H1 (cell line): ENCODE measurements at regions not wholly inside any gene's neighbourhood (a gene's known extent, or its start where the extent isn't known, plus 50 kb on each side); places are given as distances from the start of the nearest gene placed in this dataset.

Experiments
- CTCF ChIP-seq, 3 experiments: IDR thresholded peaks; 1 replicate in 2 of 3; 2 replicates in 1 of 3; pipeline versions ENCODE4 v1.5.1 to v1.6.1; 2011; ENCODE audit warnings: low read length in 3 of 3, mild to moderate bottlenecking in 3 of 3, inconsistent platforms in 2 of 3, low read depth in 1 of 3, moderate library complexity in 1 of 3; ENCODE audit not compliant: insufficient read depth in 1 of 3; ENCODE audit errors: control extremely low read depth in 1 of 3
- POLR2A ChIP-seq, 2 experiments: IDR thresholded peaks; 1 replicate in 1 of 2; 2 replicates in 1 of 2; pipeline ENCODE4 v1.6.1; 2011; ENCODE audit warnings: low read depth in 2 of 2, low read length in 2 of 2, mild to moderate bottlenecking in 2 of 2; ENCODE audit errors: control extremely low read depth in 1 of 2
- ZNF274 ChIP-seq: IDR thresholded peaks from 2 replicates; pipeline ENCODE4 v1.7.0; 2012; ENCODE audit warnings: low read length, borderline replicate concordance; ENCODE audit errors: extremely low read depth

DNA sequence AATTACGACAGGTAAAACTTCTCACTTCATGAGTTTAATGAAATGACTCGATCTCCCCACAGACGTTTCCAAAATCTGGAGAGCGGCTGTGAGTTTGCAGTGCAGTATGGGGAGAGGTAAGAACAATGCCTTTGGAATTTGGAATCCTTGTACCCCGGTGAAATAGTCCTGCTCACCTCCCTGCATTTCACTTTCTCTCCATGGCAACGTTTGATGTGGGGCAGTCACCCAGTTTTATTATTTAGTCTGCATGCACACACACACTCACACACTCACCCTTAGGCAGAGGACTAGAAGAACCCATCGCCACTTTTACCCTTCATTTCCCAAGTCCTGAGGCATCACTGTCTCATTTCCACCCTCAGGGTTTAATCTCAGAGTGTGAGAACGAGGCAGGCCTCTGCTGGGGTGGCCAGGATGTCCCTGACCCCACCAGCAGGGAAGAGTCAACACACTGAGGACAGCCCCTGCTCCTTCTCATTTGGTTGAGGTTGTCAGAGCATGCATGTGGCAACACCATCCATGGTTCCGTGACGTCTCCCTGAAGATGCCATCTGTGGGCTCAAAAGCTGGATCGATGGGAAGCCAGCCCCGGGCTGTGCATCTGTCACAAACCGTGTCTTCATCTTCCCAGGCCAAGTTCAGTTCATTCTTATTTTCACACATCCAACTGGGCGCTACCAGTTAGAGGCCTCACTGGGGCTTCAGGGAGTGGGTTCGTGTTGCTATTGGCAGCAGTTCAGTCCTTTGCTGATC, 119.8 kb upstream of the TRIM2 start:
- no peak for TF ChIP-seq POLR2A (IDR thresholded peaks at IDR 0.05; ENCODE audit: control extremely low read depth in 1 of 2, low read depth in 2 of 2, low read length in 2 of 2)
- no peak for TF ChIP-seq CTCF (IDR thresholded peaks at IDR 0.05; ENCODE audit: control extremely low read depth in 1 of 3, insufficient read depth in 1 of 3, low read depth in 1 of 3, low read length in 3 of 3)
- no peak for TF ChIP-seq ZNF274
